ENCODE measurements at regions not wholly inside any gene's neighbourhood (a gene's known extent, or its start where the extent isn't known, plus 50 kb on each side); places are given as distances from the start of the nearest gene placed in this dataset.

- no peaks in the 10 kb centered on the region for H3K9me3 ChIP-seq (ENCODE audit: control insufficient read depth in 2 of 2, low read length in 2 of 2)
- H3K36me3 ChIP-seq (ENCODE audit: control insufficient read depth in 2 of 2, insufficient read depth in 2 of 2, low read length in 2 of 2): no peaks in the 10 kb centered on the region
- no peaks in the 10 kb centered on the region for H3K4me1 ChIP-seq (ENCODE audit: control insufficient read depth in 2 of 2, insufficient read depth in 2 of 2, low read length in 2 of 2)
- no peak overlapping the region for H3K9ac ChIP-seq (ENCODE audit: low read depth in 1 of 2, low read length in 2 of 2)
- H3K4me3 ChIP-seq (ENCODE audit: low read length in 2 of 2): no peak overlapping the region
- H3K27ac ChIP-seq (ENCODE audit: low read depth in 2 of 2, low read length in 2 of 2): no peak overlapping the region
- H3K27me3 ChIP-seq (ENCODE audit: control insufficient read depth in 2 of 2, insufficient read depth in 2 of 2, low read length in 2 of 2): no peaks in the 10 kb centered on the region
Observed at GRCh38 chr5:121273833-121274433, 577.7 kb upstream of the FTMT start.

- H3K9ac ChIP-seq (ENCODE audit: low read depth in 1 of 2, low read length in 2 of 2): no peak overlapping the region
Observed at GRCh38 chr5:121279801-121280200, 571.9 kb upstream of the FTMT start.

GRCh38 chr5:121285801-121286521 is 565.7 kb upstream of the FTMT start:
- no peaks in the 10 kb centered on the region for H3K4me1 ChIP-seq (ENCODE audit: control insufficient read depth in 2 of 2, insufficient read depth in 2 of 2, low read length in 2 of 2)
- no peak overlapping the region for H3K27ac ChIP-seq (ENCODE audit: low read depth in 2 of 2, low read length in 2 of 2)
- H3K9ac ChIP-seq (ENCODE audit: low read depth in 1 of 2, low read length in 2 of 2): no peak overlapping the region
- no peaks in the 10 kb centered on the region for H3K9me3 ChIP-seq (ENCODE audit: control insufficient read depth in 2 of 2, low read length in 2 of 2)
- H3K27me3 ChIP-seq (ENCODE audit: control insufficient read depth in 2 of 2, insufficient read depth in 2 of 2, low read length in 2 of 2): no peaks in the 10 kb centered on the region
- no peaks in the 10 kb centered on the region for H3K36me3 ChIP-seq (ENCODE audit: control insufficient read depth in 2 of 2, insufficient read depth in 2 of 2, low read length in 2 of 2)
- no peak overlapping the region for H3K4me3 ChIP-seq (ENCODE audit: low read length in 2 of 2)

More at GRCh38 chr5:121279801-121280200, 571.9 kb upstream of the FTMT start:
- no peaks in the 10 kb centered on the region for H3K27me3 ChIP-seq (ENCODE audit: control insufficient read depth in 2 of 2, insufficient read depth in 2 of 2, low read length in 2 of 2)
- no peak overlapping the region for H3K4me3 ChIP-seq (ENCODE audit: low read length in 2 of 2)
- H3K27ac ChIP-seq (ENCODE audit: low read depth in 2 of 2, low read length in 2 of 2): no peak overlapping the region
- H3K36me3 ChIP-seq (ENCODE audit: control insufficient read depth in 2 of 2, insufficient read depth in 2 of 2, low read length in 2 of 2): no peaks in the 10 kb centered on the region
- no peaks in the 10 kb centered on the region for H3K9me3 ChIP-seq (ENCODE audit: control insufficient read depth in 2 of 2, low read length in 2 of 2)
- no peaks in the 10 kb centered on the region for H3K4me1 ChIP-seq (ENCODE audit: control insufficient read depth in 2 of 2, insufficient read depth in 2 of 2, low read length in 2 of 2)

- Histone ChIP-seq H3K4me1 (ENCODE audit: control insufficient read depth in 2 of 2, insufficient read depth in 2 of 2, low read length in 2 of 2) (no peaks in the 10 kb centered on the region), H3K27me3 (ENCODE audit: control insufficient read depth in 2 of 2, insufficient read depth in 2 of 2, low read length in 2 of 2) (no peaks in the 10 kb centered on the region), H3K4me3 (ENCODE audit: low read length in 2 of 2) (no peak overlapping the region), H3K9me3 (ENCODE audit: control insufficient read depth in 2 of 2, low read length in 2 of 2) (no peaks in the 10 kb centered on the region), H3K9ac (ENCODE audit: low read depth in 1 of 2, low read length in 2 of 2) (no peak overlapping the region), H3K27ac (ENCODE audit: low read depth in 2 of 2, low read length in 2 of 2) (no peak overlapping the region), H3K36me3 (ENCODE audit: control insufficient read depth in 2 of 2, insufficient read depth in 2 of 2, low read length in 2 of 2) (no peaks in the 10 kb centered on the region)
Observed at GRCh38 chr5:121288781-121289180, 562.9 kb upstream of the FTMT start.

GRCh38 chr5:121292664-121293063 is 559.0 kb upstream of the FTMT start:
- H3K27me3 ChIP-seq (ENCODE audit: control insufficient read depth in 2 of 2, insufficient read depth in 2 of 2, low read length in 2 of 2): no peaks in the 10 kb centered on the region
- H3K4me3 ChIP-seq (ENCODE audit: low read length in 2 of 2): no peak overlapping the region
- no peaks in the 10 kb centered on the region for H3K9me3 ChIP-seq (ENCODE audit: control insufficient read depth in 2 of 2, low read length in 2 of 2)
- H3K27ac ChIP-seq (ENCODE audit: low read depth in 2 of 2, low read length in 2 of 2): no peak overlapping the region
- H3K4me1 ChIP-seq (ENCODE audit: control insufficient read depth in 2 of 2, insufficient read depth in 2 of 2, low read length in 2 of 2): no peaks in the 10 kb centered on the region
- no peak overlapping the region for H3K9ac ChIP-seq (ENCODE audit: low read depth in 1 of 2, low read length in 2 of 2)
- no peaks in the 10 kb centered on the region for H3K36me3 ChIP-seq (ENCODE audit: control insufficient read depth in 2 of 2, insufficient read depth in 2 of 2, low read length in 2 of 2)

GRCh38 chr5:121296356-121296755 is 555.3 kb upstream of the FTMT start:
- no peak overlapping the region for H3K4me3 ChIP-seq (ENCODE audit: low read length in 2 of 2)
- H3K27ac ChIP-seq (ENCODE audit: low read depth in 2 of 2, low read length in 2 of 2): no peak overlapping the region
- H3K27me3 ChIP-seq (ENCODE audit: control insufficient read depth in 2 of 2, insufficient read depth in 2 of 2, low read length in 2 of 2): no peaks in the 10 kb centered on the region
- no peaks in the 10 kb centered on the region for H3K9me3 ChIP-seq (ENCODE audit: control insufficient read depth in 2 of 2, low read length in 2 of 2)
- H3K9ac ChIP-seq (ENCODE audit: low read depth in 1 of 2, low read length in 2 of 2): no peak overlapping the region
- H3K36me3 ChIP-seq (ENCODE audit: control insufficient read depth in 2 of 2, insufficient read depth in 2 of 2, low read length in 2 of 2): no peaks in the 10 kb centered on the region
- H3K4me1 ChIP-seq (ENCODE audit: control insufficient read depth in 2 of 2, insufficient read depth in 2 of 2, low read length in 2 of 2): no peaks in the 10 kb centered on the region

GRCh38 chr5:121299153-121299552 is 552.5 kb upstream of the FTMT start:
- Histone ChIP-seq H3K27ac (ENCODE audit: low read depth in 2 of 2, low read length in 2 of 2) (no peak overlapping the region), H3K4me3 (ENCODE audit: low read length in 2 of 2) (no peak overlapping the region), H3K4me1 (ENCODE audit: control insufficient read depth in 2 of 2, insufficient read depth in 2 of 2, low read length in 2 of 2) (no peaks in the 10 kb centered on the region), H3K36me3 (ENCODE audit: control insufficient read depth in 2 of 2, insufficient read depth in 2 of 2, low read length in 2 of 2) (no peaks in the 10 kb centered on the region), H3K9me3 (ENCODE audit: control insufficient read depth in 2 of 2, low read length in 2 of 2) (no peaks in the 10 kb centered on the region), H3K27me3 (ENCODE audit: control insufficient read depth in 2 of 2, insufficient read depth in 2 of 2, low read length in 2 of 2) (no peaks in the 10 kb centered on the region), H3K9ac (ENCODE audit: low read depth in 1 of 2, low read length in 2 of 2) (no peak overlapping the region)

- Histone ChIP-seq H3K4me3 (ENCODE audit: low read length in 2 of 2) (no peak overlapping the region), H3K36me3 (ENCODE audit: control insufficient read depth in 2 of 2, insufficient read depth in 2 of 2, low read length in 2 of 2) (no peaks in the 10 kb centered on the region), H3K9me3 (ENCODE audit: control insufficient read depth in 2 of 2, low read length in 2 of 2) (no peaks in the 10 kb centered on the region), H3K9ac (ENCODE audit: low read depth in 1 of 2, low read length in 2 of 2) (no peak overlapping the region), H3K27ac (ENCODE audit: low read depth in 2 of 2, low read length in 2 of 2) (no peak overlapping the region), H3K27me3 (ENCODE audit: control insufficient read depth in 2 of 2, insufficient read depth in 2 of 2, low read length in 2 of 2) (no peaks in the 10 kb centered on the region), H3K4me1 (ENCODE audit: control insufficient read depth in 2 of 2, insufficient read depth in 2 of 2, low read length in 2 of 2) (no peaks in the 10 kb centered on the region)
Observed at GRCh38 chr5:121304838-121305237, 546.8 kb upstream of the FTMT start.

- Histone ChIP-seq H3K36me3 (ENCODE audit: control insufficient read depth in 2 of 2, insufficient read depth in 2 of 2, low read length in 2 of 2) (no peaks in the 10 kb centered on the region), H3K9ac (ENCODE audit: low read depth in 1 of 2, low read length in 2 of 2) (no peak overlapping the region), H3K4me3 (ENCODE audit: low read length in 2 of 2) (no peak overlapping the region), H3K9me3 (ENCODE audit: control insufficient read depth in 2 of 2, low read length in 2 of 2) (no peaks in the 10 kb centered on the region), H3K4me1 (ENCODE audit: control insufficient read depth in 2 of 2, insufficient read depth in 2 of 2, low read length in 2 of 2) (no peaks in the 10 kb centered on the region), H3K27ac (ENCODE audit: low read depth in 2 of 2, low read length in 2 of 2) (no peak overlapping the region), H3K27me3 (ENCODE audit: control insufficient read depth in 2 of 2, insufficient read depth in 2 of 2, low read length in 2 of 2) (no peaks in the 10 kb centered on the region)
Observed at GRCh38 chr5:121313886-121314285, 537.8 kb upstream of the FTMT start.

- no peak overlapping the region for H3K4me3 ChIP-seq (ENCODE audit: low read length in 2 of 2)
- H3K9ac ChIP-seq (ENCODE audit: low read depth in 1 of 2, low read length in 2 of 2): no peak overlapping the region
- H3K9me3 ChIP-seq (ENCODE audit: control insufficient read depth in 2 of 2, low read length in 2 of 2): no peaks in the 10 kb centered on the region
- H3K27me3 ChIP-seq (ENCODE audit: control insufficient read depth in 2 of 2, insufficient read depth in 2 of 2, low read length in 2 of 2): no peaks in the 10 kb centered on the region
- H3K4me1 ChIP-seq (ENCODE audit: control insufficient read depth in 2 of 2, insufficient read depth in 2 of 2, low read length in 2 of 2): no peaks in the 10 kb centered on the region
- no peak overlapping the region for H3K27ac ChIP-seq (ENCODE audit: low read depth in 2 of 2, low read length in 2 of 2)
- H3K36me3 ChIP-seq (ENCODE audit: control insufficient read depth in 2 of 2, insufficient read depth in 2 of 2, low read length in 2 of 2): no peaks in the 10 kb centered on the region
Observed at GRCh38 chr5:121315786-121316185, 535.9 kb upstream of the FTMT start.

Measured in mucosa of rectum (tissue), 2 donors.